ENCODE measurements at regions not wholly inside any gene's neighbourhood (a gene's known extent, or its start where the extent isn't known, plus 50 kb on each side); places are given as distances from the start of the nearest gene placed in this dataset.

GRCh38 chr4:122540838-122541237, 80.0 kb downstream of the IL21 start:
- TF ChIP-seq CTCF (conservative IDR thresholded peaks at IDR 0.05): no peak
- no peak overlapping the region for H3K27ac ChIP-seq

DNA sequence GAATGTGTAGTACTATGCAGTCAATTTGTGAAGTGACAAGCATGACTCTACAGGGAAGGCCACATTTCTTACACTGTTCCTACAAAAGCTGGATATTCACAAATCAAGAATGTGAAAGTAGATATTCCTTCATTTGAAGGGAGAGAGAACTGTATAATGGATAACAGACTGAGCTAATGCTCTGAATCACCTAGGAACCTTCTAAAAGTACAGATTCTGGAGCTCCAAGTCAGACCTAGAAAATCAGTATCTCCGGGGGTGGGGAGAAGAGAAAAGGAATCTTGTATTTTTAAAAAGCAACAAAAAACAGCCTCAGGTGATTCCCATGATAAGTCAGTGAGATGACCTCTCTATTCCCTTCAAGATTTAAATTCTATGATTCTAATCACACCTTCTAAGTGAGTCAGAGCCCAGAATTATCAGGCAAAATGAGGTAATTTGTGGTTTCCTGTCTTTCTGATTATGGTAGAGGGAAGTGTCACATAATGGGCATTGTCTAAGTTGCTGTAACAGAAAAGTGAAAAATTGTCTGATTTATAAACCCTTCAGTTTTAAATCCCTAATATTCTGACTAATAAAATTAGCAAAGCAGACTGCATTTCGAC, 80.9 kb downstream of the IL21 start:
- H3K27ac ChIP-seq: no peak overlapping the region
- no peak for TF ChIP-seq CTCF (conservative IDR thresholded peaks at IDR 0.05)

DNA sequence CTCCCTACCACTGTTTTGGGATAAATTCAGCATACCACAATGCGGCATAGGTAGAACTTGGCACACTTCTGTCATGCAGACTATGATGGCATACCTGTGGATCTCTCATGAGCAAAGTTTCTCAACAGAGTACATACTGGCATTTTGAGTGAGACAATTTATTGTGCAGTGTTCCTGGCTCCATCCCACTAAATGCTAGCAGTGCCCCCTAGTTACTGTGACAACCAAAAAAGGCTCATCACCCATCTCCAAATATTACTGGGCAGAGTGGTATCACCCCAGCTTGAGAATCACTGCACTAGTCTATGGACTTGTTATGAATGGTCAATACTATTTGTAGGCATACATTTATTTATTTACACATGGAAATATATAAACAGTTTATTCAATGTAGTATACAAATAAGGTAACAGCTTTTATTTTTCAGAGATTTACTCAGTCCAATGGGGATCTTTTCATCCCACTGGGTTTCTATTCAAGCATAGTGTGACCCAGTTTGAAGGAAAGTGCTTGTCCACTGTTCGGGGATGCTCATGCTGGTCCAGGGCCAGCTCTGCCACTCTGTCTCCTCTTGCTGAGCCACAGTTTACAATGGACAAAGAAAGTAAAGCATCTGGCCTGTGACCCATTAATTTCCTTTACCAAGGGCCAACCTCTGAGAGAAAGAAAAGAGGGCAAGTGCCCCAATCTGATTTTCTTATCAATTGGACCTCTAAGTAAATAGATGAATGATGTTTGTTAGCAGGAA, 81.0 kb upstream of the IL2 start:
- no peak overlapping the region for H3K27ac ChIP-seq
- TF ChIP-seq CTCF (conservative IDR thresholded peaks at IDR 0.05): no peak

GRCh38 chr4:122536001-122536400, 79.5 kb upstream of the IL2 start:
- H3K27ac ChIP-seq: no peak overlapping the region
- TF ChIP-seq CTCF (conservative IDR thresholded peaks at IDR 0.05): no peak

GRCh38 chr4:122534776-122535175, 78.3 kb upstream of the IL2 start:
- no peak for TF ChIP-seq CTCF (conservative IDR thresholded peaks at IDR 0.05)
- H3K27ac ChIP-seq: no peak overlapping the region

GRCh38 chr4:122533841-122534240, 77.3 kb upstream of the IL2 start:
- TF ChIP-seq CTCF (conservative IDR thresholded peaks at IDR 0.05): no peak
- no peak overlapping the region for H3K27ac ChIP-seq

DNA sequence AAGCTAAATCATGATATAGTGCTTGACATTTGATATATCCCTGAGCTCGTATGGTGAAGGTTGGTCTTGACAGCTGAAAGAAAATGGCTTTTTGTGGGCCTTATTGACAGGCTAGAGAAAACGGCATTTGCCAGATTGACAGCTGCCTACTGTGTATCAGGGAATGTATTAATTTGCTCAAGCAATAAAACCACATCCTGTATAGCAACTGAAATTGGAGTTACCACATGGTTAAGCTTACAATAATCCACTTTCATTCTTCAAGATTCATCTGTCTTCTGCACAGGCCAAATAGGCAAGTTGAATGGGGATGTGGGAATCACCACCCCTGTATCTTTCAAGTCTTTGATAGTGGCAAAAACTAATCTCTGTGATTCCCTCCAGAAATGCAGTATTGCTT, 76.2 kb upstream of the IL2 start:
- no peak overlapping the region for H3K27ac ChIP-seq
- no peak for TF ChIP-seq CTCF (conservative IDR thresholded peaks at IDR 0.05)

All from VCaP (cell line).